MM.1S (cell line): ENCODE measurements at regions not wholly inside any gene's neighbourhood (a gene's known extent, or its start where the extent isn't known, plus 50 kb on each side); places are given as distances from the start of the nearest gene placed in this dataset.

Source experiments
- EZH2 ChIP-seq: fragments of 300-600 bp; sonication (generic); optimal IDR thresholded peaks from 2 replicates; pipeline ENCODE3; 2017; ENCODE audit warnings: low read depth, mild to moderate bottlenecking, antibody characterized with exemption, low read length, mixed read lengths
- EZH2phosphoT487 ChIP-seq: fragments of 300-600 bp; sonication (generic); IDR thresholded peaks from 2 replicates; pipeline ENCODE4 v1.6.1; 2018; ENCODE audit warnings: antibody characterized with exemption, low read length
- TF ChIP-seq, protein P1 (sequence below): fragments of 300-600 bp; sonication (generic); IDR thresholded peaks from 2 replicates; pipeline ENCODE4 v1.5.1; 2016; ENCODE audit warnings: antibody characterized with exemption, low read length, mixed read lengths

DNA sequence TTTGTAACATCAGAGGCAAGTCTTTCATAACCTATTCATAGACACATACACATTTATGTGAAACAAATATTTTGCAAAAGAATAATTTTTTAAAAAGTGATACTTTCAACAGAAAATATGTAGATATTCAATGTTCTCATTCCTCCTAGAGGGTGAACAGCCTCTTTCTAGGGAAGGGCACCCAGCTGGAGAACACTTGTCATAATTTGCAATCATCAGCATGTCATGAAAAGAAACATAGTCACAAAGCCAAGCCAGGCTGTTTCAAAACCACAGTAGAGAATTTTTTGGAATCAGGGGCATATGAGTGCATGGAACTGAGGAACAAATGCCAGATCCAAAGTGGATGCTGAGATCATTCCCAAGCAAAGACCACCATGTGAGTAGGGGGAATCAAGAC is 406.9 kb upstream of the ADAMTS9 start:
- TF ChIP-seq EZH2 (no peak), EZH2phosphoT487 (no peak)
- TF ChIP-seq, protein P1, sequence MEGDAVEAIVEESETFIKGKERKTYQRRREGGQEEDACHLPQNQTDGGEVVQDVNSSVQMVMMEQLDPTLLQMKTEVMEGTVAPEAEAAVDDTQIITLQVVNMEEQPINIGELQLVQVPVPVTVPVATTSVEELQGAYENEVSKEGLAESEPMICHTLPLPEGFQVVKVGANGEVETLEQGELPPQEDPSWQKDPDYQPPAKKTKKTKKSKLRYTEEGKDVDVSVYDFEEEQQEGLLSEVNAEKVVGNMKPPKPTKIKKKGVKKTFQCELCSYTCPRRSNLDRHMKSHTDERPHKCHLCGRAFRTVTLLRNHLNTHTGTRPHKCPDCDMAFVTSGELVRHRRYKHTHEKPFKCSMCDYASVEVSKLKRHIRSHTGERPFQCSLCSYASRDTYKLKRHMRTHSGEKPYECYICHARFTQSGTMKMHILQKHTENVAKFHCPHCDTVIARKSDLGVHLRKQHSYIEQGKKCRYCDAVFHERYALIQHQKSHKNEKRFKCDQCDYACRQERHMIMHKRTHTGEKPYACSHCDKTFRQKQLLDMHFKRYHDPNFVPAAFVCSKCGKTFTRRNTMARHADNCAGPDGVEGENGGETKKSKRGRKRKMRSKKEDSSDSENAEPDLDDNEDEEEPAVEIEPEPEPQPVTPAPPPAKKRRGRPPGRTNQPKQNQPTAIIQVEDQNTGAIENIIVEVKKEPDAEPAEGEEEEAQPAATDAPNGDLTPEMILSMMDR, result no peak
